Fibroblast of skin of scalp (primary cell): ENCODE measurements at regions not wholly inside any gene's neighbourhood (a gene's known extent, or its start where the extent isn't known, plus 50 kb on each side); places are given as distances from the start of the nearest gene placed in this dataset.
A peak's percentile ranks its signal among the peaks of the same experiment; 100 is the strongest.

ENCODE experiments used
- DNase-seq: peaks from one replicate; pipeline ENCODE4 v3.0.0-alpha.2; 2013

DNA sequence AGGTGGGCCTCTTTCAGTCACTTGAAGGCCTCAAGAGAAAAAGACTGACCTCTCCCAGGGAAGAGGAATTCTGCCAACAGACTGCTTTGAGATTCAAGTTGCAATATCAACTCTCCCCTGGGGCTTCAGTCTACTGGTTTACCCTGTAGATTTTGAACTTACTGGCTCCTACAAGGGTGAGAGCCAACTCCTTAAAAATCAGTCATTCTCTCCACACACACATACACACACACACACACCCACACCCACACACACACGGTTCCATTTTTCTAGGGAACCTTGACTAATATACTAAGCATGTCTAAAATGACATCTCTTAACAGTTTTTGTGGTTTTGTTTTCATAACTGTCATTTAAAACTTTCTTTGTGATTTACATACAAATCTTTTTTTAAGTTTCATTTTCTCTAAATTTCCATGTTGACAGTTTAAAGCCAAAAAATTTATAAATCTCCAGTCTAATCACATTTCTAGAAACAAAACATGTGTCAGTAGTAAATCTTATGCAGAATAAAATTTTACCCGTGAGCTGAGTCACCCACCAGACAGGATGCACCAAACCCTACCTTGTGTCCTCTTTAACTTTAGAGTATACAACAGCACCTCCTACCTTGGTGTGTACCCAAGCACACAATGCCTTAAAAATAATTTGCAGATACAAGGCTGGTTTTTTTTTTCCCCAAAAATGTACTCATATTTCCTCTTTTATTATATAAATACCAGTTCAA is 394.6 kb downstream of the AEBP2 start:
- DNase-seq: peak; percentile 84

DNA sequence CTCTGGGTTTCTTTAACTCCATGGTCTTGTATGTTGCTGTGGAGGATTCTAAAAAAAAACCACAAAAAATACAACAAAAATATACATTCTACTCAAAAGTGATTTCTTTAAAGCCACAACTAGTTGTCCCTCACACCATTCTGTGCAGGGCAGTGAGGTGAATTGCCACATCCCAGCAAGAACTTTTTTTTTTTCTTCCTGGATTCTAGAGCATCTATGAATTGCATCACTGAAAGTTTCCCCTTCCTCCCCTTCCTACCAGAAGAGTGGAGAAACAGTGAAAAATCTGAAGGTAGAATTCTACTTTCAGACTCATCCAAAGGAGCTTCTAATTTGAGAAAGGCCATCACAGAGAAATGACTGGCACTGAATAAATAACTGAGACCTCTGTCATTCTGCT is 395.3 kb downstream of the AEBP2 start:
- no peak for DNase-seq

DNA sequence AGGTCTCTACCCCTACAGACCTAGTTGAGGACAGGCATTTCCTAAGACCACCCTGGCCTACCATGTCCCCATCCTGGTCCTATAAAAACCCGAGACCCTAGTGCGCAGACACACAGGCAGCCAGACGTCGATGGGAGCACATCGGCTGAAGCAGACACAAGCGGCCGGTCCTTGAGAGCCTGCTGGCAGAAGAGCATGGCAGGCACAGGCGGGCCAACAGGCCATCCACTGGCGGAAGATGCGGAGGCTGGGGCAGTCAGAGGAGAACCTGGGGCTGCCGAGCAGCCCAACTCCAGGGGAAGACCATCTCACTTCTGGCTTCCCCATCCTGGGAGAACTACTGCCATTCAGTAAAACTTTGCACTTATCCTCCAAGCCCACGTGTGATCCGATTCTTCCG is 396.8 kb downstream of the AEBP2 start:
- DNase-seq: no peak

DNA sequence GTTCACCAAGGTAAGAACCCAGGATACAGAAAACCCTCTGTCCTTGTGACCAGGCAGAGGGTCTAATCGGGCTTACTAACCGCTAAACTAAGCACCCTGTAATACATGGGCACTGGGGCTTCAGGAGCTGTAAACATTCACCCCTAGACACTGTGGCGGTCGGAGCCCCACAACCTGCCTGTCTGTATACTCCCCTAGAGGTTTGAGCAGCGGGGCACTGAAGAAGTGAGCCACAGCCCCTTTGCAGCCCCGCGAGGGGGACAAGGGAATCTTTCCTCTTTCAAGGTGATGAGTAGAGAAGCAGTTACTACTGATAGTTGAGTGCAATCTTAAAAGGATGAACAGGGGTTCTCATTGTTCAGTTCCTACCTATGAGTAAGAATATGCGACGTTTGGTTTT is 397.2 kb downstream of the AEBP2 start:
- DNase-seq: no peak

DNA sequence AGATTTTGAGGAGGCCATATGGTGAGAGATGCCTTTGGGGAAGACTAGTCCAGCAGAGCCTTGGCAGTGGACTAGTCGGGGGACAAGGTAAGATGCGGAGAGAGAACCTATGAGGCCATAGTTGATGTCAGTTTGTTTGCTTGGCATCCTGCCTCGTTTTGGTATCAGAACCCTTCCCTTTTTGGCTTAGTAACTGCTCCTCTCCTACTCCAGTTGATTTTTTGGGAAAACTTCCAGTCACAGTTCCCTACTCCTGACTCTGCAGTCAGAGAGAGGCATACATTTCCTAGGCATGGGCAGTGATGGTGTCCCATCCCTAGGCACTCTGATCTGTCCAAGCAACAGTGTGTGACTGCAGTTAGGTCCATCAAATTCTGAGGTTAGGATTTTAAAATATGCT is 398.3 kb downstream of the AEBP2 start:
- no peak for DNase-seq

DNA sequence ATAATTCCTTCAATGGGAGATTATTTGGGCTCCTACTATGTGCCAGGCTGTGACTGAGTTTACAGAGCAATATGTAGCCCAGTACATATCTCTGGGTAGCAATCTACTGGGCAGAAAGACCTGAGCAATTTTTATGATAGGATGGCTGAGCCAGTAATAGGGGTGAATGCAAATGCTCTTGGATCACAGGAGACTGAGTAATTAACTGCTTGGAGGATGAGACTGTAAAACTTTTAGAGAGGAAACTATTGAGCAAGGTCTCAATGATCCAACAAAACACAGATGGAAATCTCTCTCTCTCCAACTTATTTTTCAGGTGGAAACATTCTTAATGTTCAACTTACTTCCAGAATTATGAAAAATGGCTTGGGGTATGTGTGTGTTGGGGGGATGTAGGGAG is 402.2 kb downstream of the AEBP2 start:
- DNase-seq: no peak

DNA sequence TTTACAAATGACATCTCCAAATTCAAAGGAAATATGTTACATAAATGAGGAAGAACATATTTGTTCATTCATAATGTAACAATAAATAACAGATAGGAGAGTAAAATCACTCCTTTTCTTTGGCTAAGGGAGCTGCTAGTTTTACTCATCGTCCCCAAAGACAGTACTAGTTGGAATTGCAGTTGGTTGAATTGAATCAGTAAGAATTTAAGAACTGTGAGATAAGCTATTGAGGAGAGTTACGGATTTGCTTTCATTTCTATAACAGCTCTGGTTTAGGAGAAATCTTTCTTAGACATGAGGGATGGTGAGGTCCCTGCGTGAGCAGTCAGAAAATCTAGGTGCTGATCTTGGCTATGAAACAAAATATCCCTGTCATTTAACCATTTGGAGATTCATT is 402.8 kb downstream of the AEBP2 start:
- DNase-seq: no peak

DNA sequence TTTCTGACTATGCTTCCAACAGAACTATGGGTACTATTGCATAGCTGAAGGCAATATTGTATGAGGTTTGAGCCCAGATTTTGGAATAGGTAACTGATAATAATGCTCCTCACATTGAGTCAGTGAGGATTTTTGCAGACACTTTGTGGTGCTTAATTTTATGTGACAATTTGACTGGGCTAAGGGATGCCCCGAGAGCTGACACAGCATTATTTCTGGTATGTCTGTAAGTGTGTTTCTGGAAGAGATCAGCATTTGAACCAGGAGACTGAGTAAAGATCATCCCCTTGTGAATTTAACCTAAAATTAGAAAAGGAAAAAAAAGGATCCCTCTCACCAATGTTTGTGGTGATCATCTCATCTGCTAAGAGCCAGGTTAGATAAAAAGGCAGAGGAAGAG is 404.9 kb downstream of the AEBP2 start:
- no peak for DNase-seq

DNA sequence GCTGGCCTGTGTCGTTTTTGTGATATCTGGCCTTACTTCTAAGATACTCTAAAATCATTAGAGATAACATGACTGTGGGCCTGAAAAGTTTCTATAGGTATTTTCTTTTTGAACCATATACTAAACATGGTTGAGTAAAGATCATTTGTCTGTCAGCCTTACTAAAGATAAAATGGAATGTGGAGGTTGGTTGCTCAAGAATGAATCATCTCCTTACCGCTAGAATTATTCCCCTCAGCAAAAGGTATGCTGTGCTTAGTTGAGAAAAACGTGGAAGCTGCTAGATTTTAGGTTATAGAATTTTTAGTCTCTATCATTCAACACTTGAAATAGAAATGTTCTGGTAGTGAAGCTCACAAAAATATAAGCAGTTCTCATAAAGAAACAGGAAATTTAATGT is 407.3 kb downstream of the AEBP2 start:
- peak; percentile 53 for DNase-seq

DNA sequence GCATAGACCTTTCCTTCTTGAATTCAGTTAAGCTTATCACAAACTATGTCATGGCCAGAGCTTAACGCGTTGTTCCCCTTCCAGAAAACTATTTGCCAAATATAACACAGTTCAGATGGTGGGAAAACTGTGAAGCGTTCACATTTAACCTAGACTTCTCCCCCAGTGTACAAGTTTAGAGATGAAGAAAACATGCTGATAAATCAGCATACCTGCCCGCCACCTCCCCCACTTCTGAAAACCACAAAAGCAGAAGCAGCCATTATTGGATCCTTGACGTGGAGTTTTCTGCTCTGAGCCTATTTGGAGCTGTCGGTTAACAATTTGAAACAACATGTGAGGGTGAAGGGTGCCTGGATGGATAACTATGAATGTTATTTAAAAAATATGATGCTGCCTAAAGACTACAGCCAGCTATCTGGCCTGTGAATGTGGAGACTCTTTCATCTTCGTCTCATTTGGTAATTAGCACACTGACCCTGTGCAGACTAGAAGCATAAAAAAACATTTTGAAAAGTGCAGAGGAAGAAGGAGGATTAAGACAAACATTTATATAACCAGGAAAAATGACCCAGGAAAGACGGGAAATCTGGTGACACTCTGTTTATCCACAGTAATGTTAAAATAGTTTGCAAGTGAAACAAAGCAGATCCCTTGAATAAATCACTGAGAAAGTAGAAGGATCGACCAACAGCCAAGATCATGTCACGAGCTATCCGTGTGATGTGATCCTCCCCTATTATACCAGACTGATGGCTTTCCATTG is 408.2 kb downstream of the AEBP2 start:
- peak; percentile 36 for DNase-seq

DNA sequence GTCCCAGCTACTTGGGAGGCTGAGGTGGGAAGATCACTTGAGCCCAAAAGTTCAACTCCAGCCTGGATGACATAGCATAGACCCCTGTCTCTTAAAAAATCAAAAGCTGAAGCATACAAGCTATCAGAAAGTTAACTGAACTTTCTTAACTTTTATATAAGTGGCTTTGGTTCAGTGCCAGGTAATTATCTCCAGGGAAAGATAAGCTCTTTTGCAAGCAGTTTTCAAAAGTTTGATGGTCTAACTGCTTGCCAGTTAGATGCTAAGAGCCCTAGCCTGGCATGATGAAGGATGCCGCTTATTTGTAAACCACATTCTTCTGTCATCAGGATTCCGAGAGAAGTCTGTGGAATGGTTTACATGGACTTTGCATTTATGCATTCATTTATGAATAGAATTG is 409.1 kb downstream of the AEBP2 start:
- DNase-seq: no peak

DNA sequence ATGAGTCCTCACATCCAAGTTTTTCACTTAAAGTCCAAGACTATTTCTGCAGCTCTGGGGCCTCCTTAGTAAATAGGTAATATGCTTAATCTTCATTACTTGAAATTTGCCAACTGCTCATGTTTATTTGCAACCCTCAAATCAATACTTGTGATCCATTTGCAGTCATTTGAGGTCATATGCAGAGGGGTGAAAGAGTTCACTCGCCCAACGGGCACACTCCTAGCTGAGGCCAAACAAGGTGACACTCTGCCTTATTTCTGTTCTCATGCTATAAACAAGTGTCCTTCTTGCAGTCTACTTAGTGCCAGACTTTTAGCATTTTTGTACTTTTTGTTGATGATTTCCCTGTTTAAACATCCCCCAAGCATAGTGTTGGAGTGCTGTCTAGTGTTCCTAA is 409.9 kb downstream of the AEBP2 start:
- DNase-seq: no peak

DNA sequence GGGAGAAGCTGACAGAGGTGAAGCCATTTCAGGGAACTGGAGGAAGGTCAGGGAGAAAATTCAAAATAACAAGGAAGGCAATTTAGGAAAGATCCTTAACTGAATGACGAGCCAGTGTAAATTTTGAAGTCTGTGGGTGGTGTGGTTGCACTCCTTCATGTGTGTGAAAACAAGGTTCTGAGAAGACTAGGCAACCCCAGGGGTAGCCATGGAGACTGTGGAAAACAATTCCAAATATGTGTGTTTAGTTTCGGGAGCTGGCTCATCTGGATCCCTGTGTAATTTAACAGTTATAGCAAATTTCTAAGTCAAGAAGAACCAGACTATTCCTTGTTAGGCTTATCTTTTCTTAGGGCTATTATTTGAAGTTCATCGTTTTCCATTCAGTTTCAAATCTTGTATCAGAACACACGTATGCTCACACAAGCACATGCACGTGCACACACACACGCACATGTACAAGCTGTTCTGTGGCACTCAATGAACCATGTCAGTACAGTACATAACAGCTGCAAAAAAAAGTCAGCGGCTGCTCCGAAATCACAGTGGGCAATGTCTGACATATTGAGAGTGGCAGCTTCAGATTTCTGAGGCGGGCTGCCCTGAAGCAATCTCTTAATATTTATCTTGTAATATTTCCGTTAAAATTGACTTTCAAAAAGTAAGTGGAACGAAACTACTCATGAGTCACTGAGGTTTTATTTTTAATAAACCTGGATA is 411.2 kb downstream of the AEBP2 start:
- DNase-seq: peak; percentile 85

DNA sequence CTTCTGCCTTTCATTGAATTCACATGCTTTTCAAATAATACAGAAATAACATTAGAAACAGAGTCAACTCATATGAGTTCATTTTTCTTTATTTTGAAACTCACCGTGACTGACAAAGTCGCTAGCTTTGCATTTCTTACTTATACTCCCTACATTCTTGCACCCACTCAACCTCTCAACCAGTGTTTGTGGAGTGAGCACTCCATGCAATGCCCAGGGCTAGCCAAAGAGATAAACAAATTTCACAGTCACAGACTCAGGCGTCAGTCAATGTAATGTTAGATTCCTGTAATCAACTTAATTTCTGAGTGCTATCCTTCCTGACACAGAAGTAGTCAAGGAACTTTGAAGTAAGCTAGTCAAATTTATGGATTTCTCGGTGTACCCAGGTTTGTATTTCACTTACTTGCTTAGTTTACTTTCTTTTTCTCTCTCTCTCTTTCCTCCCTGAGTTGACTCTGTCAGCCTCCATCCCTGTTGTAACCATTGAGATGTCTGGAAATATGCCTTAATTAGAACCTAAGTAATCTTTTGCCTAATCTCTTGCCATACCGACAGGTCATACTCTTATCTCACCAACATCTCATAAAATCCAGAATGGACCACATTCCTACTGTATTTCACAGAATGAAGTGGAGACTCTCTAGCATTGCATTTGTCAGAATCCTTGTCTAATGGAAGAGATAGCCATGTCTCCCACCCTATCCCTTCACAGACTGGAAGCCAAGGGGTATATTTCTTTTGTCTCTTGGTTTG is 413.0 kb downstream of the AEBP2 start:
- DNase-seq: no peak

DNA sequence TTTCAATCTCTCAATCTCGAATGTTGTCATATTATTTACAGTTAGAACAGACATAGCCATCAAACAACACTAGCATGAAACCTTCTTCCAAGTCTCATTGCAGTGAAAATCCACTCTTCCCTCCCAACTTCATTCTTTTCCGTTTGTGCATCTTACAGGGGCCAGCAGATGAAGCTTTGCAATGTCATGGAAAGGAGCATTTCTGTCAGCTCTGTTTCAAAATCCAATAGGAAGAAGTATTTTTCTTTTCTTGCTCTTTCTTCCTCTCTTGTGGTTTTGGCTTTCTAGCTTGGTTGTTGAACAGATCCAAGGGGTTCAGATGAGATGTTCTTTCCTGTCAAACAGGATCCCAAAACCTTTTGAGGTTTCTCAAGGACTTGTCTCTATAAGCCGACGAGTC is 416.6 kb downstream of the AEBP2 start:
- DNase-seq: no peak

DNA sequence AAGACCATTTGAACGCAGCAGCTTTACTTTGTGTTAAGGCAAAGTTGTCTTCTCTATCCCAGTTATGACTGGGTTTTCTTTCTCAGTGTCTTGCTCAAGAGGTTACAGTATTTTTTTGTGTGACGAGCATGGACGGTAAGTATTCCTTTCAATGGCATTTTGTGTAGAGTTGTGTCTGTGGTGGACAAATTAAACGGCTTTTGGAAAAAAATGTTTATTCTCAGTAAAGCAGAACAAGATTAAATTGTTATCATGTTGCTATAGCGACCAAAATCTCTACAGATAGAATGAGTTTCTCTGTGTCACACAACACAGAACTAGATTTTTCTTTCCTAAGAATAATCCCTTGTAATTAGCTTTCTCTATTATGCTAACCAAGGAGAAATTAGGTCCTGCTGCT is 417.1 kb downstream of the AEBP2 start:
- no peak for DNase-seq

DNA sequence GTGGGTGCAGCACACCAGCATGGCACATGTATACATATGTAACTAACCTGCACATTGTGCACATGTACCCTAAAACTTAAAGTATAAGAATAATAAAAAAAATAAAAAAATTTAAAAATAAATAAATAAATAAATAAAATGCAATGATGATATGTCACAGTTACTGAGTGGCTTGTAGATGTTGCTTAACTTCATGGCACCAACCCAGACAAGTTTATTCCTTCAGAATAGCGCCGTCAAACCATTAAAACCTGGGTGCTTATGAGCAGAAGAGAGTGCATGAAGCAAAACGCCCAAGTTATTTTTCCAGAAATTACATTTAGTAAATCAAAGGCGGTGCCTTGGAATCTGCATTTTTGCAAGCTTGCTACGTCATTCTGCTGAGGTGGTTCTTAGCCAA is 417.9 kb downstream of the AEBP2 start:
- no peak for DNase-seq

DNA sequence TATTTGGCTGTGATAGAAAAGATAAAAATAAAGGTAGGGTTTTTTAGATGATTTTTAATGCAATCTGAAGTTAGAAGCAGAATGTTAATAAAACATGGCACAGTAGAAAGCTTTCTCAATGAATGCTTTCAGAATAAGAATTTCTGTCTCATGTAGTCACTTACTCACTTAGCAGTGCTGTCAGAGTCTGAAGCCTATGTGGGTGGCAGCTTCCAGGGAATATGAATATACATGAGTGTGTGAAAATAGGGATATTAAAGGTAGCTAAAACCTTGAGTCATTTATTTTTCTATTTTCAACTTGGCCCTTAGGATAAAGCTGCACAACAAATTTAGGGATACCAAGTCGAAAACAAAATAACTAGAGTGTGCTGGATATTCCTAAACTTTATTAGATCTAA is 427.9 kb downstream of the AEBP2 start:
- no peak for DNase-seq

DNA sequence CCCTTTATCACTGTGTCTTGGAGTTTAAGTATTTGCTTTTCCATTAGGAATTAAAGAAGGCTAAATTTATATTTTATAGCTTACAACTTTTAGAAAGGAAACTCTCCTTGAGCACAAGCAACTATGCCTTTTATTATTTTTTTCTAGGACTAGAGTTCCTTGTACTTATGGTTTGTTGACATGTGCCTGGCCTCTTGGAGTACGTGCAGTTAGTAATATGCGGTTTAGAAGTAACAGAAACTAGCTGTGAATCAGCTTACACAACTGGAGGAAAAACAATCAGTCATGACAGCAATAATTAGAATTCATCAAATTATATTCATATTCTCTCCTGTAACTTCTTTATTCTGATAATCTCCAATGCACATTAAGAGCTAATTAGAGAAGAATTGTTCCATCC is 428.7 kb downstream of the AEBP2 start:
- DNase-seq: no peak

DNA sequence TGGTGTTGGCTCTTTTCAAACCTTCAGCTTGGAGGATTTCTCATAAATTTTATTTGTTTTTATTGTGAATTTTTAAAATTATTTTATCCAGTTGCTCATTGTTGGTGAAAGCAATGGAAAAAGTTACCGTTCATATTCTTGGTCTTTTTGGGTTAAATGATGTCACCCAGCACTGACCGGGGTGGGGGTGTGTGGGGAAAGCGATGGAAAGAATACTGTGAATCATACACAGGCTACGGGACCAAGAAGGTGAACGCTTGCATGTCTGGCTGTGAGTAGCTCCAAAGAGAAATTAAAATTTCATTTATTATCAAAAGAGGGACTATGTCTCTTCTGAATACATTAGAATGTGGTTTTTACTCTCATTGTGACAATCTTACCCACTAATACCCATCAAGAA is 430.1 kb downstream of the AEBP2 start:
- peak; percentile 47 for DNase-seq

DNA sequence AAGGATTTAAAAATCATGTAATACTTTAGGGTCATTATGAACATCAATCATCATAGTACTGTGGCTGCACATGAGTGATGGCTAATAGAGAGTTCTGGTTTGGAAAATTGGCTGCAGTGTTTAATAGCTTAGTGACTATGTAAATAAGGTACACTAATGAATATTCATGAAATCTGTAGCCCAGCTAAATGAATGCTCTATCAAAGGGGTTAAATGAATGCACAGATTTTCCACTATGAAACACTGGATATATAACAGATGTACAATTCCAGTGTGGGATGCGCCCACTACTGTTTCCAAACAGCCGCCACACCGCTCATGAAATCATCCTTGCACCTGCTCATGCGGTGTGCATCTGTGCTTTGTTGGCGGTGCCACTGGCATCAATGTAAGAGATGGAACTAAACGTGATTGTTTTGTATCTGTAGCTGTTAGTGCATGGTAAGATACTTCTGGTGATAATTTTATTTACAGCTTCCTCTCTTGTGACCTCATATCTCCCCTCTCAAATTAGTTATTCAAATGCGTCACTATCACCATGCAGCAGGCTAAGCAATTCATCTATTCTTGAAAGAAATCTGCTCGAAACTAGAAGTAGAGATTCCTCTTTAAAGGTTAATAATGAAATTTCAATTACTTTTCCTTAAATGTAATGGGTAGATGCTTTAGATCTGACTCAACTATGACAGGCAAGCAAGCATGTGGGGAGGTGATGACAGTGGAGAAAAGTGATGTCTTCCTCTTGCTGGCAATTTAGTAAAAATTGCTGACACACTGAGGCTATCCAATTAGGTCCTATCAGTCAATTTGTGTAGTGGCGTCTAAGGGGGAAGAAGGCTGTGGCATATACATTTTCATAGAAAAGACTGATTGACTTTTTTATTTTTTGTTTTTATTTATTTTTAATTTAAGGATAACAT is 433.6 kb downstream of the AEBP2 start:
- peak; percentile 52 for DNase-seq

DNA sequence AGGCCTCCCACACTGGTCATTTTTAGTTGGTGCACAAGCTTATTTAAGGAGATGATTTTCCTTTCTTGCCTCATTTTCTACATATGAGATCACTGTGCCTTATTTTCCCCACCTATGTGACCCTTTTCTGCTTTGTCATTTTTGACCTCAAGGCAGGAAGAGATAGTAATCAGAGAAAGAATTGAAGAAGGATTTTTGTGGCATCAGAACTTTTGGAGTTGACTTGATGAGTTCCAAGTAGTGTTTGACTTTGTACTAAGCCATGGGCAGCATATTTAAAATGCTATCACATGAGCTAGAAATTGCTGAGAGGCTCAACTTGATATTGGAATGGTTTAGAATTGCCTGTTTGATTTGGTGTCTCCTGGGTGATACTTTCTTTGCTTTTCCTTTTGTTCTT is 440.8 kb downstream of the AEBP2 start:
- DNase-seq: no peak
